OCI-LY7 (cell line): ENCODE measurements at regions not wholly inside any gene's neighbourhood (a gene's known extent, or its start where the extent isn't known, plus 50 kb on each side); places are given as distances from the start of the nearest gene placed in this dataset.

Experiments used
- BruUV-seq: library from RNA; stranded (reverse); fragments of 400-500 nt; replicated peaks from 2 replicates; lab custom pipeline; 2021; lab: Mats Ljungman, UMichigan
- CTCF ChIA-PET: fragments of 300-600 bp; sonication (Branson Sonifier 250); formaldehyde crosslinking; loops from one replicate; lab custom pipeline; 2022; ENCODE audit warnings: antibody characterized with exemption; ENCODE audit not compliant: unreplicated experiment; lab: Charles Lee
- POLR2A ChIA-PET: fragments of 300-600 bp; sonication (Branson Sonifier 250); formaldehyde crosslinking; loops from one replicate; lab custom pipeline; 2022; ENCODE audit warnings: antibody characterized with exemption; lab: Charles Lee
- DNase-seq: peaks from one replicate; pipeline ENCODE4 v3.0.0-alpha.2; 2015; ENCODE audit warnings: low spot score
- H2AFZ ChIP-seq: fragments of 200-600 bp; sonication (generic), shearing (Covaris generic); 2 replicates; pipeline ENCODE4 v1.6.1; 2014; ENCODE audit warnings: mild to moderate bottlenecking, antibody characterized with exemption, low read length, moderate library complexity
- H3K27ac ChIP-seq: fragments of 200-600 bp; sonication (generic); 2 replicates; pipeline ENCODE4 v1.5.1; 2014; ENCODE audit warnings: mixed run types, low read depth, mild to moderate bottlenecking, moderate library complexity, low read length, inconsistent platforms; ENCODE audit not compliant: poor library complexity, severe bottlenecking
- H3K36me3 ChIP-seq: fragments of 200-600 bp; sonication (generic); 2 replicates; pipeline ENCODE4 v1.6.1; 2014; ENCODE audit warnings: mild to moderate bottlenecking, antibody characterized with exemption, low read length, moderate library complexity, mixed read lengths; ENCODE audit not compliant: insufficient read depth
- H3K4me1 ChIP-seq: fragments of 200-600 bp; sonication (generic); 2 replicates; pipeline ENCODE4 v1.5.1; 2014; ENCODE audit warnings: mild to moderate bottlenecking, low read length; ENCODE audit not compliant: insufficient read depth, poor library complexity, severe bottlenecking
- H3K4me2 ChIP-seq: fragments of 200-600 bp; sonication (generic); 2 replicates; pipeline ENCODE4 v1.6.1; 2014; ENCODE audit warnings: mild to moderate bottlenecking, low read length
- H3K4me3 ChIP-seq: fragments of 200-600 bp; sonication (generic); 2 replicates; pipeline ENCODE4 v1.5.1; 2014; ENCODE audit warnings: mild to moderate bottlenecking, low read depth, low read length; ENCODE audit not compliant: poor library complexity, severe bottlenecking
- H3K79me2 ChIP-seq: fragments of 200-600 bp; sonication (generic); 2 replicates; pipeline ENCODE4 v1.6.1; 2016; ENCODE audit warnings: low read depth, mild to moderate bottlenecking, low read length, moderate library complexity, mixed read lengths; ENCODE audit not compliant: insufficient read depth
- H3K9me2 ChIP-seq: fragments of 200-600 bp; sonication (generic); 2 replicates; pipeline ENCODE4 v1.6.1; 2016; ENCODE audit warnings: mild to moderate bottlenecking, low read length, mixed read lengths; ENCODE audit not compliant: insufficient read depth
- H3K9me3 ChIP-seq: fragments of 200-600 bp; sonication (generic); 2 replicates; pipeline ENCODE4 v1.6.1; 2014; ENCODE audit warnings: mild to moderate bottlenecking, mixed run types, low read length, mixed read lengths
- H4K20me1 ChIP-seq: fragments of 200-600 bp; sonication (generic); 2 replicates; pipeline ENCODE4 v1.6.1; 2014; ENCODE audit warnings: mild to moderate bottlenecking, antibody characterized with exemption, low read length, moderate library complexity, mixed read lengths; ENCODE audit not compliant: insufficient read depth
- EZH2phosphoT487 ChIP-seq: fragments of 200-600 bp; sonication (generic); IDR thresholded peaks from 2 replicates; pipeline ENCODE4 v1.6.1; 2018; ENCODE audit warnings: low read depth, borderline replicate concordance, mild to moderate bottlenecking, mixed run types, antibody characterized with exemption, low read length, moderate library complexity, mixed read lengths
- intact Hi-C: fragments of 100-400 bp; cut with micrococcal nuclease; formaldehyde crosslinking; loops from one replicate; pipeline ENCODE4 v1.10.0; 2022; ENCODE audit not compliant: unreplicated experiment
- TF ChIP-seq, protein P1 (sequence below): fragments of 200-600 bp; sonication (generic); conservative IDR thresholded peaks from 2 replicates; pipeline ENCODE4 v1.5.1; 2014; ENCODE audit warnings: mild to moderate bottlenecking, antibody characterized with exemption, low read length, moderate library complexity, mixed read lengths

DNA sequence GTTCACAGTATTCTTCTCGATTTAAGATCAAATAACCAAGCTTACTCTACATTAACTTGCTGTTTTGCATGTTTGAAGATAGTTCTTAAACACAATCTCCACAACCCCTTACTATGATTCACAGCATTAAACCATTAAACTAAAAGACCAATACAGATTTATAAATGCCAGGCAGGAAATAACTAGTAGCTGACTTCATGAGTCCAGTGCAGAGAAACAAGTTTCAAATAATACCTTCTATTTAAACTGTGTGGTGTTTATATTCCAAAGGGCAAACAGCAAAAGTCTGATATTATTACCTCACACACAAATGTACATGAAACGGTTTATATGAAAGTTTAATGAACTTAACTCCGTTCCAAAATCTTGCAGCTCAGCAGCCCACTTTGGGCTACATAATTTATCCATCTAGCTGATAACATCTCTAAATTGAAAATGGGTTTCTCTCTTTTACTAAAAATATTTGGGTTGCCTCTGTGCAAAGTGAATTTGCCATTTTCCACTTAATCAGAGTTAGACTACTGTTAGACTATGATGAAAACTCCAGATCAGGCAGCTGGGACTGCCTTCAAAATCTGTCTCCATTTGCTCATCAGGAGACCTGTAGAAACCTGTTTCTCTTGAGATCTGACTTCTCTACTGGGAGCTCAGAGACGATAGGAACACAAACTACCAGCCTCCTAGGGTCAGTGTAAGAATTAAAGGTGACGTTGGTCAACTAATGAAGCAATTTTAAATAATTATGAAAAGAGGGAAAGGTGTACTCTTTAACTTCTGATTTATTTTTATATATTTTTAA, 287.3 kb downstream of the FZD1 start:
- H3K4me3 ChIP-seq = no peak overlapping the region
- ChIA-PET POLR2A (interaction anchor here (1.4 kb wide), 1 partner anchor 12 kb away, joined by 4 read pairs; no protein-coding TSS in a partner anchor), CTCF (no interaction called here)
- no peaks in the 10 kb centered on the region for H3K9me3 ChIP-seq
- H3K79me2 ChIP-seq = no peaks in the 10 kb centered on the region
- no peaks in the 10 kb centered on the region for H3K9me2 ChIP-seq
- no TSS peak for BruUV-seq
- TF ChIP-seq EZH2phosphoT487 = no peak
- TF ChIP-seq, protein P1, sequence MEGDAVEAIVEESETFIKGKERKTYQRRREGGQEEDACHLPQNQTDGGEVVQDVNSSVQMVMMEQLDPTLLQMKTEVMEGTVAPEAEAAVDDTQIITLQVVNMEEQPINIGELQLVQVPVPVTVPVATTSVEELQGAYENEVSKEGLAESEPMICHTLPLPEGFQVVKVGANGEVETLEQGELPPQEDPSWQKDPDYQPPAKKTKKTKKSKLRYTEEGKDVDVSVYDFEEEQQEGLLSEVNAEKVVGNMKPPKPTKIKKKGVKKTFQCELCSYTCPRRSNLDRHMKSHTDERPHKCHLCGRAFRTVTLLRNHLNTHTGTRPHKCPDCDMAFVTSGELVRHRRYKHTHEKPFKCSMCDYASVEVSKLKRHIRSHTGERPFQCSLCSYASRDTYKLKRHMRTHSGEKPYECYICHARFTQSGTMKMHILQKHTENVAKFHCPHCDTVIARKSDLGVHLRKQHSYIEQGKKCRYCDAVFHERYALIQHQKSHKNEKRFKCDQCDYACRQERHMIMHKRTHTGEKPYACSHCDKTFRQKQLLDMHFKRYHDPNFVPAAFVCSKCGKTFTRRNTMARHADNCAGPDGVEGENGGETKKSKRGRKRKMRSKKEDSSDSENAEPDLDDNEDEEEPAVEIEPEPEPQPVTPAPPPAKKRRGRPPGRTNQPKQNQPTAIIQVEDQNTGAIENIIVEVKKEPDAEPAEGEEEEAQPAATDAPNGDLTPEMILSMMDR = no peak
- H3K27ac ChIP-seq = no peak overlapping the region
- H3K36me3 ChIP-seq = no peaks in the 10 kb centered on the region
- H4K20me1 ChIP-seq = no peaks in the 10 kb centered on the region
- no peak overlapping the region for H2AFZ ChIP-seq
- H3K4me2 ChIP-seq = no peak overlapping the region
- DNase-seq = no peak
- intact Hi-C loops = no loop called here
- no peaks in the 10 kb centered on the region for H3K4me1 ChIP-seq

DNA sequence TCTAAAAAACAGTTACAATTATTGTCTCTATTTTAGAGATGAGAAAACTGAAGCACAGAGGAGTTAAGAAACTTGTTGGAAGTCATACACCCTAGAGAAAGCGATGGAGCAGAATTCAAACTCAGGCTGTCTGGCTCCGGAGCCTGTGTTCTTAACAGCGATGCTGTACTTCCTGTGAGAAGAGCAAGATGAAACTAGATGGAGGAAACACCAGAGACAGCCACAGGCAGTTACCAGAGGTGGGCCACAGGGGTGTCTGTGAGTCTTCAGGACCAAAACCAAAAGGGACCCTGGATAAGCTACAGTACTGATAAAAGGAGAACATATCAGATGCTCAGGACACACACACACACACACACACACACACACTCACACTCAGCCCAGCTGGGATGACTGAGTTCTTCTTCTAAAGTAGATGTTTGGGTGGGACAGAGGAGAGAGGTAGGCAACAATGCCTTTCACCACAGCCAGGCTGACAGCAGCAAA, 289.2 kb downstream of the FZD1 start:
- ChIA-PET CTCF (no interaction called here), POLR2A (interaction anchor here (0.6 to 1.4 kb wide), 2 partner anchors 13 to 624 kb away, joined by 3 to 4 read pairs; no protein-coding TSS in a partner anchor)
- no TSS peak for BruUV-seq
- TF ChIP-seq, protein P1 = no peak
- no peak for TF ChIP-seq EZH2phosphoT487
- no peaks in the 10 kb centered on the region for H3K79me2 ChIP-seq
- intact Hi-C loops = no loop called here
- no peaks in the 10 kb centered on the region for H3K36me3 ChIP-seq
- H2AFZ ChIP-seq = no peak overlapping the region
- no peak overlapping the region for H3K4me2 ChIP-seq
- no peaks in the 10 kb centered on the region for H3K9me3 ChIP-seq
- no peak for DNase-seq
- H3K27ac ChIP-seq = no peak overlapping the region
- no peaks in the 10 kb centered on the region for H4K20me1 ChIP-seq
- no peak overlapping the region for H3K4me3 ChIP-seq
- no peaks in the 10 kb centered on the region for H3K4me1 ChIP-seq
- H3K9me2 ChIP-seq = no peaks in the 10 kb centered on the region

DNA sequence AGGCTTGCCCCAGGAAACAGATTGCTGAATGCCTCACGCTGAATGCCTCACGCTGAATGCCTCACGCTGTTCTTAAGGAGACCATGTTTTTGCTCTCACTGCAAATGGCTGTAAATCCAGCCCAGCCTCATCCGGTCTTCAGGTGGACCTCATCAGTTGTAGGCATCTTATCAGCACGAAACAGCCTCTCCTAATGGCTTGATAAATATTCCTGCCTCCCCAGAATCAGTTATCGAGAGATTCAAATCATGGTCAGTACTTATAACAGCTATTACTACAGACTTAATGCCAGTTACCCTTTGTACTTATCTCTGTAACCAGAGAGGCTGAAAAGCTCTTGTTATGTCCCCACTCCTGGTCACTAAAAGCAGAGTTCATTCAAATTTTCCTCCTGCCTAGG, 290.6 kb downstream of the FZD1 start:
- POLR2A ChIA-PET = interaction anchor here (0.8 kb wide), 1 partner anchor 229 kb away, joined by 3 read pairs; no protein-coding TSS in a partner anchor

More for the DNA sequence above, 290.6 kb downstream of the FZD1 start:
- H3K27ac ChIP-seq = no peak overlapping the region
- H2AFZ ChIP-seq = no peak overlapping the region
- H3K4me1 ChIP-seq = no peaks in the 10 kb centered on the region
- no peak for DNase-seq
- no peaks in the 10 kb centered on the region for H3K9me3 ChIP-seq
- no peak overlapping the region for H3K4me3 ChIP-seq
- intact Hi-C loops = no loop called here
- H3K36me3 ChIP-seq = no peaks in the 10 kb centered on the region
- H3K79me2 ChIP-seq = no peaks in the 10 kb centered on the region
- no peak overlapping the region for H3K4me2 ChIP-seq
- TF ChIP-seq, protein P1 = no peak
- no peak for TF ChIP-seq EZH2phosphoT487
- H4K20me1 ChIP-seq = no peaks in the 10 kb centered on the region
- no TSS peak for BruUV-seq
- CTCF ChIA-PET = no interaction called here
- H3K9me2 ChIP-seq = no peaks in the 10 kb centered on the region
